Activated CD8-positive, alpha-beta memory T cell treated with anti-CD3 and anti-CD28 coated beads, Interleukin-2, amount 50 U/mL, for 1 hour (primary cell): ENCODE measurements at regions not wholly inside any gene's neighbourhood (a gene's known extent, or its start where the extent isn't known, plus 50 kb on each side); places are given as distances from the start of the nearest gene placed in this dataset.
"Not testable (repeated sequence)": the region's sequence is repeated elsewhere in the genome, so short reads cannot be mapped to it uniquely, and the experiment has no call there.

Source experiments
- DNase-seq: peaks from one replicate; pipeline ENCODE4 v3.0.0-alpha.2; 2020; ENCODE audit errors: extremely low read depth

DNA sequence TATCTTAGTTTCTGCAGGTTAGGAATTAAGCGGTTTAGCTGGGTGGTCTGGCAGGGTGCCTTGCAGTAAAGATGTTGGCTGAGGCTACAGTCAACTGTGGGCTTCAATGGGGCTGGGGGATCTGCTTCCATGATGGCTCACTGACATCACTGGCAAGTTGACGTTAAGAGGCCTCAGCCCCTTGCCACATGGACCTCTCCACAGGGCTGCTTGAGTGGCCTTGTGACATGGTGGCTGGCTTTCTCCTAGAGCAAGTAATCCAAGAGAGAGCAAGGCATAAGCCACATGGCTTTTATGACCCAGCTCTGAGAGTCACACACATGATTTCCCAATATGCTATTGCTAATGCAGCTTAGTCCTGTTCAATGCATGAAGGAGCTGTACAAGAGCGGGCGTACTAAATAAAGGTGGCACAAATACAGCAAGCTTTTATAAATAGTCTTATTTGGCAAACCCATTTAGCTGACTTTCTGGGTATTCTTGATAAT, 109.1 kb downstream of the SEPTIN7 start:
- DNase-seq, result no peak

DNA sequence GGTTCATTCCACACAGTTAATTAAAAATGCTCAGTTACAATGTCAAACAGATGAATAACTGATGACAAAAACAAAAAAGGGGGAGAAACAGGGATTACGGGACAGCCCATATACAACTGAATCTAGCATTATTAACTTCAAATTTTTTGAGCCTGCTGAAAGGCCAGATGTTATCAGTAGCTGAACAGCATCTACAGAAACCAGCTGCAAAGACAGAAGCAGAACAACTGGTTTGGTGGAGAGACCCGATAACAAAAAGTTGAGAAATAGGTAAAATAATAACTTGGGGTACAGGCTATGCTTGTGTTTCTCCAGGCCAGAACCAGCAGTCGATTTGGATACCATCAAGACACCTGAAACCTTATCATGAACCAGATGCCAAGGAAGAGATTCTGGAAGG, 109.8 kb downstream of the SEPTIN7 start:
- not testable (repeated sequence) for DNase-seq

DNA sequence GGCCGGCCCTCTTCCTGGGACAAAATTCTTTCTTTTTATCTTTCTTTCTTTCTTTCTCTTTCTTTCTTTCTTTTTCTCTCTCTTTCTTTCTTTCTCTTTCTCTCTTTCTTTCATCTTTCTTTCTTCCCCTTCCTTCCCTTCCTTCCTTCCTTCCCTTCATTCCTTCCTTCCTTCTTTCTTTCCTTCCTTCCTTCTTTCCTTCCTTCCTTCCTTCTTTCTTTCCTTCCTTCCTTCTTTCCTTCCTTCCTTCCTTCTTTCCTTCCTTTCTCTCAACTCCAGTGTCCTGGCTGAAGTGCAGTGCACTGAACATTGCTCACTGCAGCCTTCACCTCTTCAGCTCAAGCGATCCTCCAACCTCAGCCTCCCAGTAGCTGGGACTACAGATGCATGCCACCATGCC, 112.5 kb downstream of the SEPTIN7 start:
- not testable (repeated sequence) for DNase-seq

DNA sequence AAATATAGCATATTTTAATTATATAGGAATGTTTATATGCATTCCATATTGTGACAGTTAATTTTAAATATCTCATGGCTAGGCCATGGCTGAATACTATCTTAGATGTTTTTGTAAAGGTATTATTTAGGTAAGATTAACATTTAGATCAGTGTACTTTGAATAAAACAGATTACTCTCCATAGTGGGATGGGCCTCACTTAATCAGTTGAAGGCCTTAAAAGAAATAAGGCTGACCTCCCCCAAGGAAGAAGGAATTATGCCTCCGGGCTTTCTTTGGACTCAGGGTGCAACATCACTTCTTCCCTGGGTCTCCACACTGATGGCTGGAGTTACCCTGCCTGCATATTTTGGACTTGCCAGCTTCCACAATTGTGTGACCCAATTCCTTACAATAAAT, 113.4 kb downstream of the SEPTIN7 start:
- not testable (repeated sequence) for DNase-seq

DNA sequence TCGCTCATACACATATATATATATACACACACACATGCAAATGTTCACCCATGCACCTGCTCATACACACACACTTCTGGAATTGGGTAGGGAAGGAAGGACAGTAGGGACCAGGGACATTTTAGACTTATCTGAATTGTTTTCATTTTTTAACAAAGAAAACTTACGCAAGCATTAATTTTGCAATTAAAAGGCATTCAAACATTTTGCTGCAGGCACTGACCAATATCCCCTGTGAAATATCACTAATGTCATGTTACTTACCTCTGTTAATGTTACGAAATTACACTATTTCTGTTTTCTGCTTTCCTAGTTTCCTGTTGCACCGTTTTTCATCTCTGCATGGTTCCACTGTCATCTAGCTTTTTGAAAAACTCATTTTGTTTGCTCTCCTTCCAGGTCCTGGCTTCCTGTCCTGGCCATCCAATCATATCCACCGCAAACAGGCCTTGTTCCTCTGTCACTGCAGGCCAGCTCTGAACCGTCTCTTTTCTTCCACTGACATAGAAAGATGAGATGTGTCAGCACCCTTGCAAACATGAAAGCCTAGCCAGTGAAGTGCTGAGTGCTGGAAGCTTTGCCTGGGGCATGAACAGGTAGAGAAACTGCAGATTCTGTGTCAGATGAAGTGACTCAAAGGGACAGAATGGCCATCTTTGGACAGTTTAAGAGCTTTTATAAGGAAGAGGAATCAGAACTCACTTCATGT, 114.5 kb downstream of the SEPTIN7 start:
- DNase-seq, result not testable (repeated sequence)

GRCh38 chr7:35918217-35918616, 117.4 kb downstream of the SEPTIN7 start:
- DNase-seq, result not testable (repeated sequence)

DNA sequence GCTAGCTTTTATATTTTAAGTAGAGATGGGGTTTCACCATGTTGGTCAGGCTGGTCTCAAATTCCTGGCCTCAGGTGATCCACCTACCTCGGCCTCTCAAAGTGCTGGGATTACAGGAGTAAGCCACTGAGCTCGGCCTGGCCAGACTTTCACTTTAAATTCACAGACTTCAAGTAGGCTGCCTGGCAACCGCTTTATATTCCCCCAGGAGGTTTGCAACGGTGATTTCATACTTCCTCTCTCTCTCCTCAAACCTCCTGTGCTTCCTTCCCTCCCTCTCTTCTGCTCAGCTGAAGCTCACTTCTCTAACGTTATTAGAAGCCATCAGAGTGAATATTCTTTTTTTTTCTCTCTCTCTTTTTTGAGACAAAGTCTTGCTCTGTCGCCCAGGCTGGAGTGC, 118.8 kb downstream of the SEPTIN7 start:
- DNase-seq, result not testable (repeated sequence)

GRCh38 chr7:35921338-35921737, 120.5 kb downstream of the SEPTIN7 start:
- DNase-seq, result not testable (repeated sequence)

GRCh38 chr7:35924668-35925067, 123.8 kb downstream of the SEPTIN7 start:
- not testable (repeated sequence) for DNase-seq

DNA sequence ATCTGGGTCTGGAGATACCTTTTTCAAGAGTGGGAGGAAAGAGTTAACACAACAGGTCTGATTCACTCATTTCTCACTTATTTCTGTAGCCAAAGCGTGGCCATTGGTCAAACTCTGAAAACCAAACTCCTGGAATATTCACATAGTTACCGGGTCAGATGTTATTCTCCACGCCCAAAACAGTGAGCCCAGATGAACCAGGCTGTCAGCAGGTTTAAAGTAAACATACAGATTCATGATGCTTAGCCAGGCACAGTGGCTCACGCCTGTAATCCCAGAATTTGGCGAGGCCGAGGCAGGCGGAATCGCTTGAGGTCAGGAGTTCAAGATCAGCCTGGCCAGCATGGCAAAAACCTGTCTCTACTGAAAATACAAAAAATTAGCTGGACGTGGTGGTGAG, 126.1 kb downstream of the SEPTIN7 start:
- not testable (repeated sequence) for DNase-seq

GRCh38 chr7:35931134-35931533, 130.3 kb downstream of the SEPTIN7 start:
- not testable (repeated sequence) for DNase-seq

DNA sequence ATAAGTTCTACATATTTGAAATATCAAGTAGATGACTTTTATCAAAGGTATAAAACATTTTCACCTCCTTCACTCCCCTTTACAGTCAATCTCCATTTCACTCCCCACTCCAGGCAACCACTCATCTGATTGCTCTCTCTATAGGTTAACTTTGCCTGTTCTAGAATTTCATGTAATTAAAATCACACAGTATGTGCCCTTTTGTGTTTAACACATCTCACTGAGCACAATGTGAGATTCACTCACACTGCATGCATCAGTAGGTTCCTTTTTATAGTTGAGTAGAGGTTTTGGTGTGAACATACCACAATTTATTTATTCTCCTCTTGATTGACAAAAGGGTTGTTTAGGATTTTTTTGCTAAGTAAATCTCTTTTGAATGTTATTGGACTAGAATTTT, 130.7 kb downstream of the SEPTIN7 start:
- DNase-seq, result not testable (repeated sequence)

- not testable (repeated sequence) for DNase-seq
These were observed 139.8 kb downstream of the SEPTIN7 start for GRCh38 chr7:35940695-35941094.

GRCh38 chr7:35945621-35946020, 144.8 kb downstream of the SEPTIN7 start:
- DNase-seq, result not testable (repeated sequence)

GRCh38 chr7:35955735-35956134, 154.9 kb downstream of the SEPTIN7 start:
- DNase-seq, result not testable (repeated sequence)

DNA sequence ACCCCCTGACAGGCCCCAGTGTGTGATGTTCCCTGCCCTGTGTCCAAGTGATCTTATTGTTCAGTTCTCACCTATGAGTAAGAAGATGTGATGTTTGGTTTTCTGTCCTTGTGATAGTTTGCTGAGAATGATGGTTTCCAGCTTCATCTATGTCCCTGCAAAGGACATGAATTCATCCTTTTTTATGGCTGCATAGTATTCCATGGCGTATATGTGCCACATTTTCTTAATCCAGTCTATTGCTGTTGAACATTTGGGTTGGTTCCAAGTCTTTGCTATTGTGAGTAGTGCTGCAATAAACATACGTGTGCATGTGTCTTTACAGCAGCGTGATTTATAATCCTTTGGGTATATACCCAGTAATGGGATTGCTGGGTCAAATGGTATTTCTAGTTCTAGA, 156.1 kb downstream of the SEPTIN7 start:
- DNase-seq, result not testable (repeated sequence)

DNA sequence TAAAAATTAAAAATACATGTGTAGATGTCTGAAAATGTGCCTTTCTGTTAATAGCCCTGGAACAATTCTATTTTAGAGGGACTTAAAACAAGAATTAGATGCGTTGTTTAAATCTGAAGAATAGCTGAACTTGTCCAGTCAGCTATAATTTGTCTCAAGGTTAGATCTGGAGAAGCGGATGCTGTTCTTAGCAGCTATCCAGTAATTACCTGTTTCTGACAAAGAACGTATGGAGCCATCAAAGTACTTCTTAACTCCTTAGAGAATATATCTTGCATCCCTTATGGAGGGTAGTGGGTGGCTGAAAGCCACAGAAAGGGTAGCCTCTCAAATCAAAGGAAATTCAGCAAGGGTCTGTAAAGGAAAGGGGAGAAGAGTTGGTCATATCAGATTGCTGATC, 160.4 kb downstream of the SEPTIN7 start:
- DNase-seq, result not testable (repeated sequence)

- not testable (repeated sequence) for DNase-seq
These were observed 161.8 kb downstream of the SEPTIN7 start for GRCh38 chr7:35962607-35963006.

DNA sequence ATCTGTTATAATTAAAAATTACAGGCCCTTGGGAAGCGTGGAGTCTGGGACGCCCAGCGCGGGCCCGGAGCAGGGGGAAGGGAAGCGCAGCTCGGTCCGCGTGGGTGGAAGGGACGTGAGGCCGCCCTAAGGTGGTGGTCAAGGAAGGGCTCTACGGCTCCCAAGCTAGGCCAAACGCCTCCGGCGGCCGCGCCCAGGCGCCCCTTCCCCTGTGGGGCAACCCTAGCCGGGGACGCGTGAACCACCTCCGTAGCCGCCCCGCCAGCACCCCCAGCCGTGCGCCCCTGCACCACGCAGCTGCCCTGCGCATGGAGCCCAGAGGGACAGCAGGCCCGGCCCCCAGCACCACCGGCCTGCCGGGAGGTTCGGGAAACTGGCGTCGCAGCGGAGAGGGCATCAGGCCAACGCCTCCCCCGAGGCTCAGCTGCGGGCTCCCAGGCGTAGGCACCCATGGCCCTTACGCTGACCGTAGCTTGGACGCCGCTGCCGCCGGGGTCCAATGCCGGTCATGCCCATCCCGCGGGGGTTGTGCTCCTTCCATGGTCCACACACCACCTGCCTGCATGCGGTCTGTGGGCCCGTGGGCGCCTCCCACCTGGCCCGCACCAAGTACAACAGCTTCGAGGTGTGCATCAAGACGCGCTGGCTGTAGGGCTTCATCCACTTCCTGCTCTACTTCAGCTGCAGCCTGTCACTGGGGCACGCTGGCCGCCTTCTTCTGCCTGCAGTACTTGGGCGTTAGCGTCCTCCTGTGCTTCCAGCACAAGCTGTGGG, 166.7 kb downstream of the SEPTIN7 start:
- no peak for DNase-seq

- no peak for DNase-seq
These were observed 167.5 kb downstream of the SEPTIN7 start for GRCh38 chr7:35968140-35968940.

DNA sequence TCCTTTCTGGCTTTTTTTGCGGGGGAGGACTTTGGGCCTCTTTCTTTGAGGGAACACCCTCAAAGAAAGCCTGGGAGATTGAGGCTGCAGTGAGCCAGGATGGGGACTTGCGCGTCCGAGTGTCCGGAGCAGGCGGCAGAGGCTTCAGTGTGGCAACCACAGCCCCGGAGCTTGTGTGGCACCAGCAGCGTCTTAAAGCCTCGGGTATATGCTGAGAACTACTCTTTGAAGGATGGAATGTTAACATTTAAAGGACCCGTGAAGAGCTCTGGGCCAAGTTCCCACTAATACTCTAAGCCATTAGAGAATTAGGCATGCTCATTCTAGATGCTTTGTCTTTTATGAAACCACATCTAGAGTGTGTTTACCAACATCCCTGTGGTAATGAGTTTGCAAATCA, 168.2 kb downstream of the SEPTIN7 start:
- no peak for DNase-seq

GRCh38 chr7:35970458-35970857, 169.6 kb downstream of the SEPTIN7 start:
- DNase-seq, result no peak
